ENCODE measurements at regions not wholly inside any gene's neighbourhood (a gene's known extent, or its start where the extent isn't known, plus 50 kb on each side); places are given as distances from the start of the nearest gene placed in this dataset.

GRCh38 chr18:22483407-22483806 is 65.7 kb upstream of the CTAGE1 start:
- TF ChIP-seq CTCF (IDR thresholded peaks at IDR 0.05; ENCODE audit: low read depth, low read length), result no peak
- Histone ChIP-seq H3K27ac (no peak overlapping the region), H3K36me3 (no peaks in the 10 kb centered on the region), H3K4me1 (ENCODE audit: low read depth) (no peaks in the 10 kb centered on the region), H3K9me3 (ENCODE audit: low read depth) (no peaks in the 10 kb centered on the region), H3K4me3 (no peak overlapping the region), H3K27me3 (no peaks in the 10 kb centered on the region)
- DNase-seq (ENCODE audit: low read depth in 1 of 2, low spot score in 1 of 2), result no peak

- no peak for DNase-seq (ENCODE audit: low read depth in 1 of 2, low spot score in 1 of 2)
- H3K36me3 ChIP-seq, result no peaks in the 10 kb centered on the region
- no peaks in the 10 kb centered on the region for H3K9me3 ChIP-seq (ENCODE audit: low read depth)
- H3K27ac ChIP-seq, result no peak overlapping the region
- no peaks in the 10 kb centered on the region for H3K27me3 ChIP-seq
- H3K4me3 ChIP-seq, result no peak overlapping the region
- no peak for TF ChIP-seq CTCF (IDR thresholded peaks at IDR 0.05; ENCODE audit: low read depth, low read length)
- no peaks in the 10 kb centered on the region for H3K4me1 ChIP-seq (ENCODE audit: low read depth)
Observed at GRCh38 chr18:22484471-22484870, 66.8 kb upstream of the CTAGE1 start.

- Histone ChIP-seq H3K27ac (no peak overlapping the region), H3K36me3 (no peaks in the 10 kb centered on the region), H3K27me3 (no peaks in the 10 kb centered on the region), H3K4me3 (no peak overlapping the region), H3K4me1 (ENCODE audit: low read depth) (no peaks in the 10 kb centered on the region), H3K9me3 (ENCODE audit: low read depth) (no peaks in the 10 kb centered on the region)
- no peak for TF ChIP-seq CTCF (IDR thresholded peaks at IDR 0.05; ENCODE audit: low read depth, low read length)
- peak in 1 of 2 donors; percentile 47 for DNase-seq (ENCODE audit: low read depth in 1 of 2, low spot score in 1 of 2)
Observed at GRCh38 chr18:22485808-22486244, 68.1 kb upstream of the CTAGE1 start.

- Histone ChIP-seq H3K9me3 (ENCODE audit: low read depth) (no peaks in the 10 kb centered on the region), H3K27ac (no peak overlapping the region), H3K4me3 (no peak overlapping the region), H3K27me3 (no peaks in the 10 kb centered on the region), H3K4me1 (ENCODE audit: low read depth) (no peaks in the 10 kb centered on the region), H3K36me3 (no peaks in the 10 kb centered on the region)
- no peak for TF ChIP-seq CTCF (IDR thresholded peaks at IDR 0.05; ENCODE audit: low read depth, low read length)
- DNase-seq (ENCODE audit: low read depth in 1 of 2, low spot score in 1 of 2), result no peak
Observed at GRCh38 chr18:22486667-22487066, 69.0 kb upstream of the CTAGE1 start.

- Histone ChIP-seq H3K4me3 (no peak overlapping the region), H3K4me1 (ENCODE audit: low read depth) (no peaks in the 10 kb centered on the region), H3K36me3 (no peaks in the 10 kb centered on the region), H3K27ac (no peak overlapping the region), H3K9me3 (ENCODE audit: low read depth) (no peaks in the 10 kb centered on the region), H3K27me3 (no peaks in the 10 kb centered on the region)
- no peak for DNase-seq (ENCODE audit: low read depth in 1 of 2, low spot score in 1 of 2)
- no peak for TF ChIP-seq CTCF (IDR thresholded peaks at IDR 0.05; ENCODE audit: low read depth, low read length)
Observed at GRCh38 chr18:22488554-22488953, 70.8 kb upstream of the CTAGE1 start.

- Histone ChIP-seq H3K9me3 (ENCODE audit: low read depth) (no peaks in the 10 kb centered on the region), H3K27ac (no peak overlapping the region)
- DNase-seq (ENCODE audit: low read depth in 1 of 2, low spot score in 1 of 2), result peak in 1 of 2 donors; percentile 44
Observed at GRCh38 chr18:22489704-22490103, 72.0 kb upstream of the CTAGE1 start.

More at GRCh38 chr18:22489704-22490103, 72.0 kb upstream of the CTAGE1 start:
- no peak overlapping the region for H3K4me3 ChIP-seq
- no peaks in the 10 kb centered on the region for H3K27me3 ChIP-seq
- H3K4me1 ChIP-seq (ENCODE audit: low read depth), result no peaks in the 10 kb centered on the region
- TF ChIP-seq CTCF (IDR thresholded peaks at IDR 0.05; ENCODE audit: low read depth, low read length), result no peak
- H3K36me3 ChIP-seq, result no peaks in the 10 kb centered on the region
